HCT116 (cell line): ENCODE measurements at regions not wholly inside any gene's neighbourhood (a gene's known extent, or its start where the extent isn't known, plus 50 kb on each side); places are given as distances from the start of the nearest gene placed in this dataset.

Experiments used
- ATAC-seq: fragments of 200-7000 bp; cut with Tn5 transposase; 2 replicates; pipeline ENCODE4 v1.9.1; 2020; ENCODE audit warnings: mild to moderate bottlenecking, moderate library complexity
- BruUV-seq: library from RNA; stranded (reverse); fragments of 400-500 nt; replicated peaks from 2 replicates; lab custom pipeline; 2021; lab: Mats Ljungman, UMichigan
- CTCF ChIA-PET: fragments of 300-600 bp; sonication (Branson Sonifier 250); formaldehyde crosslinking; loops from one replicate; lab custom pipeline; 2021; ENCODE audit warnings: antibody characterized with exemption; lab: Charles Lee
- POLR2A ChIA-PET: fragments of 300-600, 350-600 bp; sonication (Branson Sonifier 250); formaldehyde crosslinking; loops from one replicate; lab custom pipeline; 2021; ENCODE audit warnings: antibody characterized with exemption; lab: Charles Lee
- RAD21 ChIA-PET, 2 experiments: fragments of 300-600 bp; sonication (Branson Sonifier 250); formaldehyde crosslinking; loops; one replicate each; lab custom pipeline; 2023; ENCODE audit warnings: low total read pairs in 2 of 2; ENCODE audit not compliant: uncharacterized antibody in 2 of 2, unreplicated experiment in 2 of 2, low non-redundant PET in 1 of 2; lab: Charles Lee
- DNase-seq: peaks from one replicate; pipeline ENCODE4 v3.0.0-alpha.2; 2010; ENCODE audit warnings: low read depth, low spot score
- H2AFZ ChIP-seq: fragments of 200-600 bp; shearing (Covaris generic), sonication (generic); 2 replicates; pipeline ENCODE4 v1.6.1; 2017; ENCODE audit warnings: low read depth, mixed run types, mixed read lengths, antibody characterized with exemption, low read length; ENCODE audit not compliant: poor library complexity, severe bottlenecking
- H3K27ac ChIP-seq: 2 replicates; pipeline ENCODE4 v1.5.1; 2012; ENCODE audit warnings: low read depth, low read length
- H3K27me3 ChIP-seq: fragments of 200-600 bp; sonication (generic); 2 replicates; pipeline ENCODE4 v1.6.1; 2016; ENCODE audit warnings: mixed run types, low read length, mixed read lengths; ENCODE audit not compliant: insufficient read depth
- H3K36me3 ChIP-seq, 2 experiments: fragments of 200-500 bp in 1 of 2; fragments of 200-600 bp in 1 of 2; sonication (Bioruptor generic) in 1 of 2; sonication (generic) in 1 of 2; 2 replicates each; pipeline versions ENCODE4 v1.5.1 to v1.6.1; 2014 to 2016; ENCODE audit warnings: low read length in 2 of 2, inconsistent platforms in 1 of 2, mixed read lengths in 1 of 2, mixed run types in 1 of 2; ENCODE audit not compliant: insufficient read depth in 2 of 2, control insufficient read depth in 1 of 2
- H3K4me1 ChIP-seq, 2 experiments: fragments of 200-600 bp in 1 of 2; sonication (generic) in 1 of 2; 2 replicates each; pipeline versions ENCODE4 v1.5.1 to v1.6.1; 2012 to 2017; ENCODE audit warnings: low read length in 2 of 2, inconsistent platforms in 1 of 2, mild to moderate bottlenecking in 1 of 2, mixed read lengths in 1 of 2, mixed run types in 1 of 2, moderate library complexity in 1 of 2; ENCODE audit not compliant: insufficient read depth in 2 of 2, control insufficient read depth in 1 of 2
- H3K4me2 ChIP-seq: fragments of 200-600 bp; sonication (generic); 2 replicates; pipeline ENCODE4 v1.6.1; 2017; ENCODE audit warnings: mixed run types, low read length, mixed read lengths
- H3K4me3 ChIP-seq, 2 experiments: fragments of 200-600 bp in 1 of 2; sonication (generic) in 1 of 2; replicated peaks in 1 of 2; 2 replicates each; pipeline ENCODE4 v1.5.1; 2011 to 2016; ENCODE audit warnings: low read length in 2 of 2, control low read depth in 1 of 2, low read depth in 1 of 2, mild to moderate bottlenecking in 1 of 2, mixed read lengths in 1 of 2, mixed run types in 1 of 2
- H3K79me2 ChIP-seq: fragments of 200-600 bp; sonication (generic); 2 replicates; pipeline ENCODE4 v1.6.1; 2017; ENCODE audit warnings: mild to moderate bottlenecking, mixed run types, low read length, moderate library complexity, mixed read lengths; ENCODE audit not compliant: insufficient read depth
- H3K9ac ChIP-seq: fragments of 200-600 bp; sonication (generic); 2 replicates; pipeline ENCODE4 v1.6.1; 2016; ENCODE audit warnings: low read length, mixed read lengths
- H3K9me2 ChIP-seq: fragments of 200-600 bp; sonication (generic), shearing (Covaris generic); 2 replicates; pipeline ENCODE4 v1.6.1; 2017; ENCODE audit warnings: mixed run types, mild to moderate bottlenecking, moderate library complexity; ENCODE audit not compliant: insufficient read depth
- H3K9me3 ChIP-seq, 2 experiments: fragments of 200-500 bp in 1 of 2; fragments of 200-600 bp in 1 of 2; sonication (Bioruptor generic) in 1 of 2; sonication (generic) in 1 of 2; 2 replicates each; pipeline ENCODE4 v1.6.1; 2014 to 2017; ENCODE audit warnings: low read length in 2 of 2, mixed read lengths in 2 of 2, inconsistent platforms in 1 of 2, low read depth in 1 of 2, mild to moderate bottlenecking in 1 of 2, mixed run types in 1 of 2, moderate library complexity in 1 of 2; ENCODE audit not compliant: control insufficient read depth in 1 of 2, insufficient read depth in 1 of 2
- H4K20me1 ChIP-seq: fragments of 200-600 bp; sonication (generic), shearing (Covaris generic); 2 replicates; pipeline ENCODE4 v1.6.1; 2017; ENCODE audit warnings: mixed run types, mild to moderate bottlenecking, moderate library complexity; ENCODE audit not compliant: insufficient read depth
- ELF1 ChIP-seq: IDR thresholded peaks from 2 replicates; pipeline ENCODE4 v1.6.1; 2012; ENCODE audit warnings: low read depth, borderline replicate concordance
- EZH2phosphoT487 ChIP-seq: fragments of 200-600 bp; IDR thresholded peaks from 2 replicates; pipeline ENCODE4 v1.6.1; 2018; ENCODE audit warnings: antibody characterized with exemption, borderline replicate concordance
- JUND ChIP-seq: IDR thresholded peaks from 2 replicates; pipeline ENCODE4 v1.6.1; 2012
- POLR2A ChIP-seq: IDR thresholded peaks from 2 replicates; pipeline ENCODE4 v1.7.0; 2011; ENCODE audit warnings: borderline replicate concordance; ENCODE audit not compliant: insufficient read depth, insufficient read length; ENCODE audit errors: extremely low read depth
- POLR2AphosphoS5 ChIP-seq: IDR thresholded peaks from 2 replicates; pipeline ENCODE4 v1.6.1; 2011; ENCODE audit warnings: mild to moderate bottlenecking, low read depth, low read length, moderate library complexity
- REST ChIP-seq: IDR thresholded peaks from 2 replicates; pipeline ENCODE4 v1.6.1; 2012; ENCODE audit warnings: low read depth
- SP1 ChIP-seq: IDR thresholded peaks from 2 replicates; pipeline ENCODE4 v1.6.1; 2012; ENCODE audit warnings: low read depth
- SRF ChIP-seq: IDR thresholded peaks from 2 replicates; pipeline ENCODE4 v1.6.1; 2012; ENCODE audit warnings: low read depth
- YY1 ChIP-seq: IDR thresholded peaks from 2 replicates; pipeline ENCODE4 v1.6.1; 2011; ENCODE audit warnings: low read length, low read depth, moderate library complexity, mild to moderate bottlenecking; ENCODE audit not compliant: insufficient replicate concordance; ENCODE audit errors: extremely low read depth
- ZBTB33 ChIP-seq: IDR thresholded peaks from 2 replicates; pipeline ENCODE4 v1.6.1; 2011; ENCODE audit warnings: mild to moderate bottlenecking, low read length, moderate library complexity; ENCODE audit not compliant: insufficient replicate concordance; ENCODE audit errors: extremely low read depth
- ZNF274 ChIP-seq: fragments of 200-500 bp; sonication (Bioruptor generic); IDR thresholded peaks from 2 replicates; pipeline ENCODE4 v1.6.1; 2014; ENCODE audit warnings: mild to moderate bottlenecking, low read depth, low read length, inconsistent platforms
- intact Hi-C: fragments of 100-400 bp; cut with micrococcal nuclease; formaldehyde crosslinking; loops from 2 replicates; pipeline ENCODE4 v1.10.0; 2022
- TF ChIP-seq, protein P1 (sequence below): IDR thresholded peaks from 2 replicates; pipeline ENCODE4 v1.6.1; 2012

- no TSS peak for BruUV-seq
- TF ChIP-seq POLR2A (no peak), REST (no peak), YY1 (no peak), JUND (no peak), ZBTB33 (no peak), ELF1 (no peak), POLR2AphosphoS5 (no peak), ZNF274 (no peak), SRF (no peak), SP1 (no peak), EZH2phosphoT487 (no peak)
- TF ChIP-seq, protein P1, sequence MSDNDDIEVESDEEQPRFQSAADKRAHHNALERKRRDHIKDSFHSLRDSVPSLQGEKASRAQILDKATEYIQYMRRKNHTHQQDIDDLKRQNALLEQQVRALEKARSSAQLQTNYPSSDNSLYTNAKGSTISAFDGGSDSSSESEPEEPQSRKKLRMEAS: no peak
- RAD21 ChIA-PET: no interaction called here
- H3K9me3 ChIP-seq: no peaks in the 10 kb centered on the region
- no peaks in the 10 kb centered on the region for H3K27me3 ChIP-seq
- H2AFZ ChIP-seq: no peak overlapping the region
- intact Hi-C loops: no loop called here
- no peak overlapping the region for H3K9ac ChIP-seq
- H4K20me1 ChIP-seq: no peaks in the 10 kb centered on the region
- CTCF ChIA-PET: no interaction called here
- H3K4me2 ChIP-seq: no peak overlapping the region
- no peaks in the 10 kb centered on the region for H3K36me3 ChIP-seq
- DNase-seq: no peak
- H3K4me3 ChIP-seq: no peak overlapping the region
- POLR2A ChIA-PET: no interaction called here
- H3K27ac ChIP-seq: no peak overlapping the region
- peaks cover 3 to 10% of the 10 kb centered on the region in 2 experiments for H3K4me1 ChIP-seq
- no peaks in the 10 kb centered on the region for H3K9me2 ChIP-seq
- ATAC-seq: no peak
- H3K79me2 ChIP-seq: no peaks in the 10 kb centered on the region
Measured at GRCh38 chr20:19832875-19833274, 74.8 kb downstream of the RIN2 start.
